Esophagus muscularis mucosa (tissue), 4 donors: ENCODE measurements at regions not wholly inside any gene's neighbourhood (a gene's known extent, or its start where the extent isn't known, plus 50 kb on each side); places are given as distances from the start of the nearest gene placed in this dataset.

Experiments used
- EP300 ChIP-seq: sonication (generic); formaldehyde crosslinking; IDR thresholded peaks from one replicate; pipeline ENCODE4 v1.6.1; 2017; ENCODE audit warnings: antibody characterized with exemption
- POLR2A ChIP-seq: fragments of 450-650 bp; IDR thresholded peaks from one replicate; pipeline ENCODE4 v1.6.1; 2017; ENCODE audit warnings: antibody characterized with exemption, moderate library complexity, mild to moderate bottlenecking, low read depth
- POLR2AphosphoS5 ChIP-seq, 2 donors: sonication (generic); formaldehyde crosslinking; IDR thresholded peaks; one replicate each; pipeline ENCODE4 v1.6.1; 2017; ENCODE audit warnings: antibody characterized with exemption in 2 of 2
- TF ChIP-seq, protein P1 (sequence below), 3 experiments: fragments of 200-600 bp in 2 of 3; fragments of 450-650 bp in 1 of 3; sonication (generic) in 2 of 3; IDR thresholded peaks; one replicate each; pipeline ENCODE4 v1.5.1; 2017 to 2019; ENCODE audit warnings: antibody characterized with exemption in 3 of 3, mild to moderate bottlenecking in 2 of 3, moderate library complexity in 1 of 3

DNA sequence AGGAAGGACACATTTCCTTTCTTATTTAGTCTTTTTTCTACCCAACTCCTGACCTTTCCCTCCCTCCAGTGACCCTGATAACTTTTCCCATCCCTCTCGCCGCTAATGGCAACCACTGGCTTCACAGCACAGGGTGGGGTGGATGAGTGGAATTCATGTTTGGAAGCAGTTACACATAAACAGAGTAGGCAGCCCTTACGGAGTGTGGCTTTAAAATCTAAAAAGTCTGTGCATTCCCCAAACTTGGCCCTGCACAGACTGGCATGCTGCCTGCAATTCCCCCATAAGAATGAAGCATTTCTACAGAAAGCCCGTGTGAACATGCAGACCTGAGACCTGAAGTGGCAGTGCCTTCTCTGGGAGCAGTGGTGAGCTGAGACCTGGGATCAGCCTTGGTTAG is 196.7 kb upstream of the ADRA1D start:
- TF ChIP-seq, protein P1, sequence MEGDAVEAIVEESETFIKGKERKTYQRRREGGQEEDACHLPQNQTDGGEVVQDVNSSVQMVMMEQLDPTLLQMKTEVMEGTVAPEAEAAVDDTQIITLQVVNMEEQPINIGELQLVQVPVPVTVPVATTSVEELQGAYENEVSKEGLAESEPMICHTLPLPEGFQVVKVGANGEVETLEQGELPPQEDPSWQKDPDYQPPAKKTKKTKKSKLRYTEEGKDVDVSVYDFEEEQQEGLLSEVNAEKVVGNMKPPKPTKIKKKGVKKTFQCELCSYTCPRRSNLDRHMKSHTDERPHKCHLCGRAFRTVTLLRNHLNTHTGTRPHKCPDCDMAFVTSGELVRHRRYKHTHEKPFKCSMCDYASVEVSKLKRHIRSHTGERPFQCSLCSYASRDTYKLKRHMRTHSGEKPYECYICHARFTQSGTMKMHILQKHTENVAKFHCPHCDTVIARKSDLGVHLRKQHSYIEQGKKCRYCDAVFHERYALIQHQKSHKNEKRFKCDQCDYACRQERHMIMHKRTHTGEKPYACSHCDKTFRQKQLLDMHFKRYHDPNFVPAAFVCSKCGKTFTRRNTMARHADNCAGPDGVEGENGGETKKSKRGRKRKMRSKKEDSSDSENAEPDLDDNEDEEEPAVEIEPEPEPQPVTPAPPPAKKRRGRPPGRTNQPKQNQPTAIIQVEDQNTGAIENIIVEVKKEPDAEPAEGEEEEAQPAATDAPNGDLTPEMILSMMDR (IDR thresholded peaks at IDR 0.05): no peak
- no peak for TF ChIP-seq POLR2AphosphoS5 (IDR thresholded peaks at IDR 0.05)
- no peak for TF ChIP-seq POLR2A
- TF ChIP-seq EP300: no peak
